ENCODE measurements at regions not wholly inside any gene's neighbourhood (a gene's known extent, or its start where the extent isn't known, plus 50 kb on each side); places are given as distances from the start of the nearest gene placed in this dataset.
"Not testable (repeated sequence)": the region's sequence is repeated elsewhere in the genome, so short reads cannot be mapped to it uniquely, and the experiment has no call there.

DNA sequence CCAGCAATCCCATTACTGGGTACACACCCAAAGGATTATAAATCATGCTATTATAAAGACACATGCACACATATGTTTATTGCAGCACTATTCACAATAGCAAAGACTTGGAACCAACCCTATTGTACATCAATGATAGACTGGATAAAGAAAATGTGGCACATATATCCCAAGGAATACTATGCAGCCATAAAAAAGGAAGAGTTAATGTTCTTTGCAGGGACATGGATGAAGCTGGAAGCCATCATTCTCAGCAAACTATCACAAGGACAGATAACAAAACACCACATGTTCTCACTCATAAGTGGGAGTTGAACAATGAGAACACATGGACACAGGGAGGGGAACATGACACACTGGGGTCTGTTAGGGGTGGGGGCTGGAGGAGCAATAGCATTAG lies 177.2 kb upstream of the TBX18 start:
- DNase-seq (ENCODE audit: low read depth, low spot score): not testable (repeated sequence)

DNA sequence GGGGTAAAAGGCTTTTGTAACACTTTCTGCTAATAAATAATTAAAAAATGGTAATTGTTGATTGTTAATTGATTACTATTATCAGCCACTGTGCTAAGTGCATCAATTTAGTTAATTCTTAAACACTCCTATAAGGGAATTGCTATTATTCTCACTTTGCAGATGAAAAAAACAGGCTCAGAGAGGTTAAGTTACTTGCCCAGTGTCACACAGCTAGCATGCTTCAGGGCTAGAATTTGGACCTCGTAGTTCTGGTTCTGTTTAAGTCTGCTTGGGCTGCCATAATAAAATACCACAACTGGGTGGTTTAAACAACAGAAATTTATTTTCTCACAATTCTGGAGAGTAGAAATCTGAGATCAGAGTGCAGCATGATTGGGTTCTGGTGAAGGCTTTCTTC lies 164.8 kb upstream of the TBX18 start:
- no peak for DNase-seq (ENCODE audit: low read depth, low spot score)

DNA sequence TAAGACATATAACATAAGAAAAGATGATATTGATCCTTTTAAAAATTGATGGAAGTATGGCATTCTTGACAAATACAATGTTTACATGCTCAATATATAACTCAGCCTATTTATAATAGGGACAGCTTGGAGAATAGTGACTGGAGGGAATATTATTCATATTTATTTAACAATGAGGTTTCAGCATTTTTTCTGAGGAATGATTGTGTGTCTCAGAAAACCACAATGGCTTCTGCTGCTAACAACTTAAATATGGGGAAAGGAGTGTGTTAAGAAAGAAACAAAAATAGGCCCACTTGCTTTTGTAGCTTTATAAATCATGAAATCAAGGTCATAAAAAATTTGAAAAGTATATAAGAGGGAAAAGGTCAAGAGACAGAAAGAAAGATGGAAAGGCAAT lies 163.2 kb upstream of the TBX18 start:
- DNase-seq (ENCODE audit: low read depth, low spot score): no peak

DNA sequence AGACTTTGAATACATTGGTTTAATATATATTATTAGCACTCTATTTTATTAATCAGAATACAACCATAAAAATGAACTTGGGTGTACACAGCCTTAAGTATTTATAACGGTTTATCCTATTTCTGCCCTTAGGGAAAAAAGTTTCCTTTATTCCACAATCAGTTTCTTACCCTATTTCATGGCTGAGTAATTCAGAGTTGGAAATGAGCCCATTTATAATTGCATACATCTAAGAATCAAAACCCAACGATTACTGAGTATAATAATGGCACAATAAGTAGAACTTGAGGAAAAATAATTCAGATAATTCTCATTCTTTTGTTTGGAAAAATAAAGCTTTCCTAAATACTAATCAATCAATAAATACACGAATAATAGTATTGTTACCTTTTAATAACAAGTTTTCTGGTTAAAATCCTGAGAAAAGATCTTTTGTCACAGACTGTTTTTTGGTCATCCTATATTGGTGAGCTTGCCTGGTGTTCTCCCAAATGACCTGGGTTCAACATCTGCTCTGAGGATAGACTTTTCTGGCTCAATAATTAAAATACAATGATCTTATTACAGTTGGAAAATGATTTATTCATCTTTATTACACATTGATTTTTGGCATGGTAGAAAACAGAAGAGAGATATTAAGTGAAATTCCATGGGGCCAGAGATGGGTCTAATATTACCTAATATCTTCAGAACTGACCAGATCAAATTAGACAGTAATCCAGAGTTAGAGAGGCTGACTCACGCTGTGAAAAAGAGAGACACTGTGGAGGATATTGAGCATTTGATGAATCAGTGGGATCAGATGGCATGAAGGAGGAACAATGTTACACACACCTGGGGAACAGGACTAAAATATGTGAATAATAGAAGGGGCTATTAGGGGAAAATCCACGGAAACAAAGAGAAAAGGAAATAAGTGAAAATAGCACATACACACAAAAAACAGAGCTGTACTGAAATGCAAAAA lies 162.1 kb upstream of the TBX18 start:
- DNase-seq (ENCODE audit: low read depth, low spot score): no peak

DNA sequence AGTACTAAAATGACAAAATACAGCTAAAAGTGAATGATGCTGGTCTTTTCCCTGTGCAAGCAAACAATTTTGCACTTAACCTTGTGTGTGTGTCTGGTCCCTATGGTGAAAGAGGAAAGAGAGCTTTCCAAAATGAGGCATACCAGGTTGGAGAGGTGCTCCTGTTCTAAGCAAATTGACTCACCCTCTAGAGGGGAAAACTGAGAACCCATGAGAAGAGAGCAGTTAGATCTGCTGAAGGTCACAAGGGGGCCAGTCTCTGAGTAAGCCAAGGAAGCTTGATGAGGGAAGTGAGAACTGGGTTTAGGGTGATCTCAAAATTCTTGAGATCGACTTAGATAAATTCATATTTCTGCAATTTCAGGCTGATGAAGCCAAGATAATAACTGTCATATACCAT lies 157.5 kb upstream of the TBX18 start:
- DNase-seq (ENCODE audit: low read depth, low spot score): no peak

DNA sequence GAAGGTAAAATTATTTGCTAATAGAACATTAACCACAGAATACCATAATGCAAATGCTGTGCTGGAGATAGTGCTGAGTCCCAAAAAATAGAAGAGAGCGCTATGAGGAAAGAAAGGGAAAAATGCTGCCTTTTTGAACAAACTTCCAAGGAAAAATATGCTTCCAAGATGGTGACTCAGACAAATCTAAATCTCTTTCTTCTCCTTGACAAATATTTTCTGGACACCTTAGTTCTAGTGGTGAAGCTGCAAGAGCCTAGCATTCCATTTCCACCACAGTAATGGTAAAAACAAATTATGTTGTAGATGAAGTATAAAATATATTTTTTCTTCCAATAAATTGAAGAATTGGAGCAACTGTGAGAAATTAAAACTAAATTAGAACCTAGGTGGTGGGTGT lies 155.6 kb upstream of the TBX18 start:
- no peak for DNase-seq (ENCODE audit: low read depth, low spot score)

DNA sequence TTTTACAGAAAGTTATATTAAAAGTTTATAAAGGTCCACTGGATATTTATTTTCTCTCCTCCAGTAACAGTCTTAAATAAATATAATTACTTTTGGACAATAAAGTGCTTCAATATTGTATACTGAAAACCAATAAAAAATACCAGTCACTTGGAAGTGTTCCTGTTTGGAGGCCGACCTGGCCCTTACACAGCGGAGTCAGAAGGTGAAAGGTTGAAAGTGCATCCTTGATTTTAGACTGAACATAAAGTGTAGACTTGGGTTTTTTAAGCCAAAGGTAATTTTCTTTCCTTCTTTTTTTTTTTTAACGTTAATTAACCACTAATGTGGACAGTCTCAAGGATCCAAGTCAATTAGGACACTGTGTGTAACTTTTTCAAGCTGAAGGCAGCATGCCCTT lies 152.3 kb upstream of the TBX18 start:
- no peak for DNase-seq (ENCODE audit: low read depth, low spot score)

DNA sequence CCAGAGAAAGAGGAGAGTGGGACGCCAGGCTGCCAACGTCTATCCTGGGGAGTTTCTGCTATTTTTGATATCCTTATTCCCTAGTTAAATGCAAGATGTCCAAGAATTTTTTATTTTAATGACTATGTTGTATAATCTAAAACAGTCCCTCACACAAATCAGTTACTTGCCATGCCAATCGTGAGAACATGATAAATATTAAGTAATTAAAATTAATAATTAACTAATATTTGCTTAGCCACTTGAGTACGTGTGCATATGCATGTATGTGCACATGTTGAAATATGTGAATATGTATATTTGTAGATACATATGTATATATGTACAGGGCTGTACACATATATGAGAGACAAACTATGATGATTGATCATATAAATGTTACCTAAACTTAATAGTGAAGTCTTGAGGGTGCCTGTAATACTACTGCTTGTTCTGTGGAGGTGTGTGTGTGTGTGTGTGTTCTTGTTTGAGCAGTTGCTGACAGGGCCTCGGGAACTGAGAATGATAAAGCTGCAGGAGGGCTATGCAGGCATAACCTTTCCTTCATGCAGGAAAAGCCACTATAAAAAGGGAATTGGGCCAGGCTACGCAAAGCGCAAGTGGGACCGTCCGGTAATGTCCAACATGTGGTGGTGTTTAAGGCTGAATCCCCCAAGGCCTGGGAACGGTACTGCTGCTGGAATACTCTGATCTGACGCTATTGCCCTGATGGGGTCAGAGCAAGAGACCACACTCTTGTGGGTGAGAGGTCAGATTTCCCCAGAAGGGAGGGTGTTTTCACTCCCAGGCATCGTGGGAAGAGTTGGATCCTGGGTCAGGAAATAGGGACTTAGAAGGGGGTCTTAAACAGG lies 148.3 kb upstream of the TBX18 start:
- no peak for DNase-seq (ENCODE audit: low read depth, low spot score)

DNA sequence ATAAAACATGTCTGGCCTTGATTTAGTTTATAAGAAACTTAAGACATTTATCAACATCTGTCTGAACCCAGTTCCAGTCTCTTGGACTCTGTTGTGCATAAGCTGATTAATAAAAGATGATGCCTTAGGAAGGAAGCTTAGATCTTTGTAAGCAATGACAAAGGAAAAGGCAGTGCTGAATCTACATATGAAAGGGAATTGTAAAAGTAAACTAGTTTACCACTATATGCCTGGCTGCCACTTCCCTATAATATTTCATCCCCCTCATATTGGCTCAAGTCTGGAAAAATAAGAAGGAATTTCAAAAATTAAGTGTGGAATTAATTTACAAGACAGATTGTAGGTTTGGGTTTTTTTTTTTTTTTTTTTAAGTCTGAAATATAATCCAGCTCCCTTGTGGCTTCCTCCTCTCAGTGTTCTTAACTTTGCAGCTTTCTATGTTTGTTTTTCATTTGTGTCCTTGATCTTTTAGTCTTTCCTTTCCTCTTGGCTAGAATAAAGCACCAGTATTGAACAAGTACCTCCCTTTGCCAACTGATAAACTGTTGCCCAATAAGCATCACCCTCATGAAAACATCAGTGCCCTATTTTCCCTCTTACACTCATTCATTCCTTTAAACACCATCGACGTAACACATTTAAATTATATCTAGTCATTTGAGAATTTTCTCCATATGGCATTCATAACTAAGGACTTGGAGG lies 146.7 kb upstream of the TBX18 start:
- no peak for DNase-seq (ENCODE audit: low read depth, low spot score)

DNA sequence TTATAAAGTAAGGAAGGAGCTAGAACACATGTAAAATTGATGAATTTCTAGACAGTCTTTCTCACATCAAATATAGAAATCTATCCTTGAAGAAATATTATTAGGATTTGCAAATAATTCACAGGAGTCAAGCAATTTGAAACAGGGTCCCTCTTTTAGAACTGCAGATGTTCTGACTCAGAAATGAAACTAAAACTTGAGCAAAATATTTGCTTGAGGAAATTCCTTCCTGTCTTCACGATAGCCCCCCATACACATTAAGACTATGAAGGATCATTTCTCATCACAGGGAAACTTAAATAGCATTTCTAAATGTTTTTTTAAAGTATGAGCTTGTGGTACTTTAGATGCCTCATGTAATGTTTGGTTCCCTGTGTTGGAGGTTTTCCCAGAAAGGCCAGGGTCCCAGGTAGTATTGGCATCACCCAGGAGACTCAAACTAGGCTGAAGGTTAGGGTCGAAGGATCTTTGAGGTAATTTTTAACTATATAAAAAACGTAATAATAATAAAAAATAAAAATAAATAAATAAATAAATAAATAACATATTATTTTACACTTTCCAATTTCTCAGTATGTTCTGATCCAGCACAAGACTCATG lies 144.0 kb upstream of the TBX18 start:
- no peak for DNase-seq (ENCODE audit: low read depth, low spot score)

DNA sequence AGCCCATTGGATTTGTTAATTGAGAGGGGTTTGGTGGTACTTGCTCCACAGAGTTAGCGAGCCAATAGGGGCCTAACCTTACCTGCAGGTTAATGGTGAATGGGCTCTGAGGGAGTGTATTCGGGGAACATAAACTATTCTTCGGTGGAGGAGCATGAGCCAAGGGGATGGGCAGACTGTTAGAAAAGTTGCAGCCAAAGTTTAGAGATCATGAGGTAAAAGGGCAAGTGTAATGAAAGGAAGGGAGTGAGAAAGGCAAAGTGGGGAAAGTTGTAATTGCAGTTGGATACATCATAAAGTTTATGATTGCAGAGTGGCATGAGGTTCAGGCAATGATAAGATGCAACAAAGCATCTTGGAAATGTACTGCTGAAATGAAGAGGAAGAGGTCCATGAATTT lies 142.1 kb upstream of the TBX18 start:
- DNase-seq (ENCODE audit: low read depth, low spot score): no peak

DNA sequence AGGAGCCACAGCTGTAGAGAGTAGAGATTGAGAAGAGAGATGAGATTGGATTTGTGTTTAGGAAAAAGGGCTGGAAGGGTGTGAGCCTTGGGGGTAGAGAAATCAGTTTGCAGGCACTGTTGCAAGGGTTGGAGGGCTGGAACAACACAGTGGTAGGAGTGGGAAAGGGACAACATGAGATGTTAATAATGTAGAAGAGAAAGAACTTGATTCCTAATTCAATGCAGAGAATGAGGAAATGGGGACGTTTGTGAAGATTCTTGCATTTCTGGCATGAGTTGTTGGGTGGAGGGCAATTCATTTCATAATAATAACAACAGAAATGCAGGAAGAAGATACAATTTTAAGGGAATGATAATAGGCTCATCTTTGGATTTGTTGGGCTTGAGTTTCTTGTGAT lies 141.4 kb upstream of the TBX18 start:
- no peak for DNase-seq (ENCODE audit: low read depth, low spot score)

DNA sequence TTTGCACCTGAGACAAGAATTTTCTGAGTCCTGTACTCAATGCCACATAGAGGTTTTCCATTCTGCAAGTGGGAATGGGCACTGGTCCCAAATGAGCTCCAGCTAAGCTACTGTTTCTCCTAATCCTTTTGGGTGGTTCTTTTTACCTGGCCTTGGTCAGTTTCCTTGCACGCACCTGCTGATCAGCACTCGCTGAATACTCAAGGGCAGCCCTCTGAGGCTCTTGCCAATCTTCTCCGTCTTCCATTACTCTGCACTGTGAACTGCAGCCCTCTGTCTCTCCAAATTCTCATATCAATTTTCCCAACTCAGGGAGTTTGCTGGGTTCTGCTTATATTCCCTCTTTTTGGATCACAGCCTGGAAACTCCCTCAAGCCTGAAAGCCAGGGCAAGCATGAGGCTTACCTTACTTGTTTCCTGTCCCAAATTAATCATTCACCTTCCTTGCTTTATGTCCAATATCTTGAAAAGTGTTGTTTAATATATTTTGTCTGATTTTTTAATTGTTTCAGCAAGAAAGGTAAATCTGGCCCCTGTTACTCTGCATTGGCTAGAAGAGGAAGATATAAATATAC lies 138.0 kb upstream of the TBX18 start:
- DNase-seq (ENCODE audit: low read depth, low spot score): no peak

DNA sequence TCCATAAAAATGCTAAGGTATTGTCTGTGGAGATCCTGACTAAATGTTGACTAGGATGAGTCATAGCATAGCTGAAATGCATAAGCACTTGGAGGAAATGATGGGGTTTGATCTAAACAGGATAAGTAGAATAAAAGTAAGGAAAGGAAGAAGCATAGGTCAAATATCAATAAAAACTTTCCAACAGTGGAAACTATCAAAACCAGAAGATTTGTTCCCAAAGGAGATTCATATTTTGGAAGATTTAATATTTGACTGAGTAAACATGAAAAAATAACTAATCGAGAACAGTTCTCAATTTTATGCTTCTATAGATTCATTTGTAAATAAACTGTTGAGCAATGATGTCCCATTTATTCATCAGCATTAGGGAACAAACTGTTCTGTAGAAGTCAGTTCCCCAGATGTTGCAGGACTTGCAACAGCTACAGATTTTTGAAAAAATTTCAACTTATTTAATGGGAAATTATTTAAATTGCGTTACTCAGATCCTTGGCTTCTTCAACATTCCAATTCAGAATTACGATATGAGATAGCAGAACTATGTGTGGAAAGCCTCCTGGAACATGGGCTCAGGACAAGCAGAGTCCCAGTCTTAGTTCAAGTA lies 133.7 kb upstream of the TBX18 start:
- no peak for DNase-seq (ENCODE audit: low read depth, low spot score)

DNA sequence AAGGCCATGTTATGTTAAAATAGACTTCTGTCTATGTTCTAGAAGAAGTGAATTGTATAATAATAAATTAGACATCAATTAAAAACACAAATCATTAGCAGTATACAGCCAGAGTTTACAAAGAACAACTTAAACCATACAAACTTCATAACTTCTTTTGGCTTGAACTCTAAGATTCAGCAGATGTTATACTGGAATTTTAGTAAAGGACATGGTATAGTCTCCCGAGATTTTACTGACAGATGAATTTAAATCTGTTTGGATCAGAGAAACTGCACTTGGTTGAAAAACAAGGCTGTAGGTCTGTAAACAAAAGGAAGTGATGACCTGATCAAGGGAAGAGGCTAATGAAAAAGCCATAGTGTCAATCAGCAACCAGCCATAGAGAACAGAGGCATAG lies 132.6 kb upstream of the TBX18 start:
- no peak for DNase-seq (ENCODE audit: low read depth, low spot score)

DNA sequence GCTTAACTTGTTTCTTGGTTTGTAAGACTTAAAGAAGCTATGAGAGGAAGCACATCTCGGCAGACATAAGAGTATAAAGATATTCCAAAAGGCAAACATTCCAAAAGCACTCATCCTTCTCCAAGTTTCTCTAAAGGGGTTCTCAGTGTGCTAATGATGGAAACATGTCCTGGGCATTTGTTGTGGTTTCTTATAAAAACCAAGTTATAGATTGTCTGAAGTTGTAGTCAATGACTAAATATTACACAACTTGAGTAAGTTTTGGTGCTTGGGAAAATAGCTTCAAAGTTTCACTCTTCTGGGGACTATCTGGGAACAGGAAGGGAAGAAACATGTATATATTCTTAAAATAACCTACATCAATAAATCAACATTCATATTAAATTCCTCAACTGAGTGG lies 128.3 kb upstream of the TBX18 start:
- no peak for DNase-seq (ENCODE audit: low read depth, low spot score)

DNA sequence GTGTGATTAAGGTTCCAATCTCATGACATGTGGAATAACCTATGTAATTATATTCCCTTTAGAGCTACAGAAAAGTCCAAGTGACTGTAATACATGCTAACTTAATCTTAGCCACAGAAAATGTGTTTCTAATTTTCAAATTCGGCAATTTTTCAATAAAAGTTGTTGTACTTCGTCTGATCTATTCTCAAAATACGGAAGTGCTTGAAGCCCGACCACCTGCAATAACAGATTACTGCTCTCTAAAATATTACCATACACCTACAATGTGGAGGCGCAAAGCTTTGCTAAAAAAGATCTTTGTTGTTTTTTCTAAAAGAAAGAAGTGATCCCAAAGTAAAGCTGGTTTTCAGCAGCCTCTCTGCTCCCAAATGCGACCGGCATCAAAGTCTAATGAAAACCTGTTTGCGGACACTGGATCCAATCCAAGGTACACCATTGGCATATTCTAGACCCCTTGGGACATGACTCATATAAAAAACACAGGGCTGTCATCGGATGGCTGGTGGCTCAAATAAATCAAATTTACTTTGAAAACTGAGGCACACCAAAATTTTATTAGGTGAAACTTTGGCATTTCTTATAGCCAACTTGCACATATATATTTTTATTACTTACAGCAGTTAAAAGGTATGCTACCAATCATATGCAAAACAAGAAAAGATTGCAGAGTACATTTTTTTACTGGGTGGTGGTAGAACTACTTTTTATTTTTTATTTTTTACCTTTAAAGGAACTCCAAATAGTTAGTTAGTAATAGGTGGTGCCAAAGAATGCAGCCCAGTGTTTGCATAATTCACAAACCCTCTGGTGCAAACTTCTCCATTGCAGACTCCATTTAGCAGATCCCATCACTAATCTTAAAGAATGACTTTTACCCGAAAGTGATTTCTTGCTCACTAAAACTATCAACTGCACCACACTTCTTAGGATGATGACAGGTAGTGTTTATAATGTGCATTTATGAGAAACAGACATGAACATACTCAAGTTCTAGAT lies 118.7 kb upstream of the TBX18 start:
- DNase-seq (ENCODE audit: low read depth, low spot score): peak; percentile 41

DNA sequence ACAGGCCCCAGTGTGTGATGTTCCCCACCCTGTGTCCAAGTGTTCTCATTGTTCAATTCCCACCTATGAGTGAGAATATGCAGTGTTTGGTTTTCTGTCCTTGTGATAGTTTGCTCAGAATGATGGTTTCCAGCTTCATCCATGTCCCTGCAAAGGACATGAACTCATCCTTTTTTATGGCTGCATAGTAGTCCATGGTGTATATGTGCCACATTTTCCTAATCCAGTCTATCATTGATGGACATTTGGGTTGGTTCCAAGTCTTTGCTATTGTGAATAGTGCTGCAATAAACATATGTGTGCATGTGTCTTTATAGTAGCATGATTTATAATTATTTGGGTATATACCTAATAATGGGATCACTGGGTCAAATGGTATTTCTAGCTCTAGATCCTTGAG lies 115.0 kb upstream of the TBX18 start:
- DNase-seq (ENCODE audit: low read depth, low spot score): not testable (repeated sequence)

DNA sequence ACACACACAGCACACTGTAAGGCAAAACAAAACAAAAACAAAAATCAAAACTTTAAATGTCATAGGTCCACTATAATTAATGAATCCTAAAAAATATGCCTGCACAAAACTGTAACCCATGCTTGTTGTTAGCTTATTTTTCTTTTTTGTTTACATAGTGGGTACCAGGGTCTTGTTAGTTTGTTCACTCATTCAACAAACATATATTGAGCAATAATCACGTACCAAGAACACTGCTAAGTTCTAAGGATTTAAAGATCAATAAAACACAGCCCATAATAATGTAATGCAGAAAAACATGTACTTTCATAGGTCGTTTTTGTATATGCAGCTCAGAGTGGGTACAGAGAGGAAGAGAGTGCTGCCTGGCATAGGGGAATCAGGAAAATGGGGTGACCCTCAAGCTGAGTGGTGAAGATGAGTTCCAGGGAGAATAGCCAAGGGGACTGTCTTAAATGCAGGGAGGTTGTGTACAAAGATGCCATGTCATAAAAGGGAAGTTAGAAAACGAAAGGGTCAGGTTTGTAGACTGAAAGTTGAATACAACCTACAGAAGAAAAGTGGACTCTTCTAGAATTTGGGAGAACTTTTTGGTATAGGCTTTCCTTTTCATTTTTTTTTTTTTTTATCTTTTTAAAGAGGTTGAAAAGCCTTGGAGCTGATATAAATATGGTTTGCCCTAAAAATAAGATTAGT lies 113.3 kb upstream of the TBX18 start:
- DNase-seq (ENCODE audit: low read depth, low spot score): no peak

All from brain pericyte (primary cell).